ENCODE measurements at regions not wholly inside any gene's neighbourhood (a gene's known extent, or its start where the extent isn't known, plus 50 kb on each side); places are given as distances from the start of the nearest gene placed in this dataset.

GRCh38 chr13:84076280-84076679 is 194.0 kb upstream of the SLITRK1 start:
- no peaks in the 10 kb centered on the region for H3K9me3 ChIP-seq (ENCODE audit: low read length)

GRCh38 chr13:84050536-84050935 is 168.3 kb upstream of the SLITRK1 start:
- Histone ChIP-seq H2AFZ (ENCODE audit: low read depth, low read length) (no peak overlapping the region), H3K9me3 (ENCODE audit: low read length) (no peaks in the 10 kb centered on the region), H3K4me3 (ENCODE audit: low read length) (no peak overlapping the region), H3K27me3 (ENCODE audit: insufficient read depth, low read length) (no peaks in the 10 kb centered on the region), H3K4me1 (ENCODE audit: insufficient read depth, low read length) (no peaks in the 10 kb centered on the region), H3K36me3 (ENCODE audit: insufficient read depth, low read length) (no peaks in the 10 kb centered on the region)

More at GRCh38 chr13:84076280-84076679, 194.0 kb upstream of the SLITRK1 start:
- Histone ChIP-seq H3K4me3 (ENCODE audit: low read length) (no peak overlapping the region), H3K4me1 (ENCODE audit: insufficient read depth, low read length) (no peaks in the 10 kb centered on the region), H2AFZ (ENCODE audit: low read depth, low read length) (no peak overlapping the region), H3K27me3 (ENCODE audit: insufficient read depth, low read length) (no peaks in the 10 kb centered on the region), H3K36me3 (ENCODE audit: insufficient read depth, low read length) (no peaks in the 10 kb centered on the region)

- H3K9me3 ChIP-seq (ENCODE audit: low read length), result no peaks in the 10 kb centered on the region
- H3K36me3 ChIP-seq (ENCODE audit: insufficient read depth, low read length), result no peaks in the 10 kb centered on the region
Measured at GRCh38 chr13:84049443-84050219, 167.4 kb upstream of the SLITRK1 start.

GRCh38 chr13:84044805-84045204 is 162.5 kb upstream of the SLITRK1 start:
- H3K4me1 ChIP-seq (ENCODE audit: insufficient read depth, low read length), result no peaks in the 10 kb centered on the region
- H3K4me3 ChIP-seq (ENCODE audit: low read length), result no peak overlapping the region
- H3K9me3 ChIP-seq (ENCODE audit: low read length), result no peaks in the 10 kb centered on the region
- no peaks in the 10 kb centered on the region for H3K27me3 ChIP-seq (ENCODE audit: insufficient read depth, low read length)
- H2AFZ ChIP-seq (ENCODE audit: low read depth, low read length), result no peak overlapping the region
- no peaks in the 10 kb centered on the region for H3K36me3 ChIP-seq (ENCODE audit: insufficient read depth, low read length)

More at GRCh38 chr13:84049443-84050219, 167.4 kb upstream of the SLITRK1 start:
- no peak overlapping the region for H3K4me3 ChIP-seq (ENCODE audit: low read length)
- H2AFZ ChIP-seq (ENCODE audit: low read depth, low read length), result no peak overlapping the region
- H3K27me3 ChIP-seq (ENCODE audit: insufficient read depth, low read length), result no peaks in the 10 kb centered on the region
- no peaks in the 10 kb centered on the region for H3K4me1 ChIP-seq (ENCODE audit: insufficient read depth, low read length)

GRCh38 chr13:84038001-84038400 is 155.7 kb upstream of the SLITRK1 start:
- Histone ChIP-seq H3K4me3 (ENCODE audit: low read length) (no peak overlapping the region), H2AFZ (ENCODE audit: low read depth, low read length) (no peak overlapping the region), H3K9me3 (ENCODE audit: low read length) (no peaks in the 10 kb centered on the region), H3K36me3 (ENCODE audit: insufficient read depth, low read length) (no peaks in the 10 kb centered on the region), H3K27me3 (ENCODE audit: insufficient read depth, low read length) (no peaks in the 10 kb centered on the region), H3K4me1 (ENCODE audit: insufficient read depth, low read length) (no peaks in the 10 kb centered on the region)

- no peaks in the 10 kb centered on the region for H3K4me1 ChIP-seq (ENCODE audit: insufficient read depth, low read length)
- H3K9me3 ChIP-seq (ENCODE audit: low read length), result no peaks in the 10 kb centered on the region
- H3K4me3 ChIP-seq (ENCODE audit: low read length), result no peak overlapping the region
- H3K36me3 ChIP-seq (ENCODE audit: insufficient read depth, low read length), result no peaks in the 10 kb centered on the region
- H3K27me3 ChIP-seq (ENCODE audit: insufficient read depth, low read length), result no peaks in the 10 kb centered on the region
- H2AFZ ChIP-seq (ENCODE audit: low read depth, low read length), result no peak overlapping the region
Measured at GRCh38 chr13:84032116-84032515, 149.8 kb upstream of the SLITRK1 start.

- no peak overlapping the region for H2AFZ ChIP-seq (ENCODE audit: low read depth, low read length)
- H3K4me3 ChIP-seq (ENCODE audit: low read length), result no peak overlapping the region
- no peaks in the 10 kb centered on the region for H3K4me1 ChIP-seq (ENCODE audit: insufficient read depth, low read length)
- no peaks in the 10 kb centered on the region for H3K9me3 ChIP-seq (ENCODE audit: low read length)
- H3K27me3 ChIP-seq (ENCODE audit: insufficient read depth, low read length), result no peaks in the 10 kb centered on the region
- no peaks in the 10 kb centered on the region for H3K36me3 ChIP-seq (ENCODE audit: insufficient read depth, low read length)
Measured at GRCh38 chr13:84031120-84031519, 148.8 kb upstream of the SLITRK1 start.

GRCh38 chr13:84029396-84029795 is 147.1 kb upstream of the SLITRK1 start:
- no peak overlapping the region for H2AFZ ChIP-seq (ENCODE audit: low read depth, low read length)
- peaks cover 5% of the 10 kb centered on the region for H3K4me1 ChIP-seq (ENCODE audit: insufficient read depth, low read length)
- no peaks in the 10 kb centered on the region for H3K9me3 ChIP-seq (ENCODE audit: low read length)
- no peaks in the 10 kb centered on the region for H3K27me3 ChIP-seq (ENCODE audit: insufficient read depth, low read length)
- H3K36me3 ChIP-seq (ENCODE audit: insufficient read depth, low read length), result no peaks in the 10 kb centered on the region
- H3K4me3 ChIP-seq (ENCODE audit: low read length), result no peak overlapping the region

- Histone ChIP-seq H3K27me3 (ENCODE audit: insufficient read depth, low read length) (no peaks in the 10 kb centered on the region), H2AFZ (ENCODE audit: low read depth, low read length) (no peak overlapping the region), H3K36me3 (ENCODE audit: insufficient read depth, low read length) (no peaks in the 10 kb centered on the region), H3K4me3 (ENCODE audit: low read length) (no peak overlapping the region), H3K9me3 (ENCODE audit: low read length) (no peaks in the 10 kb centered on the region), H3K4me1 (ENCODE audit: insufficient read depth, low read length) (peaks cover 5% of the 10 kb centered on the region)
Measured at GRCh38 chr13:84025824-84026223, 143.6 kb upstream of the SLITRK1 start.

- H3K4me3 ChIP-seq (ENCODE audit: low read length), result no peak overlapping the region
- peaks cover 2% of the 10 kb centered on the region for H3K9me3 ChIP-seq (ENCODE audit: low read length)
- H3K36me3 ChIP-seq (ENCODE audit: insufficient read depth, low read length), result no peaks in the 10 kb centered on the region
- no peaks in the 10 kb centered on the region for H3K27me3 ChIP-seq (ENCODE audit: insufficient read depth, low read length)
- H2AFZ ChIP-seq (ENCODE audit: low read depth, low read length), result no peak overlapping the region
- H3K4me1 ChIP-seq (ENCODE audit: insufficient read depth, low read length), result no peaks in the 10 kb centered on the region
Measured at GRCh38 chr13:83996415-83996814, 114.1 kb upstream of the SLITRK1 start.

- Histone ChIP-seq H3K4me3 (ENCODE audit: low read length) (no peak overlapping the region), H2AFZ (ENCODE audit: low read depth, low read length) (no peak overlapping the region), H3K36me3 (ENCODE audit: insufficient read depth, low read length) (no peaks in the 10 kb centered on the region), H3K9me3 (ENCODE audit: low read length) (peaks cover 2% of the 10 kb centered on the region), H3K27me3 (ENCODE audit: insufficient read depth, low read length) (no peaks in the 10 kb centered on the region), H3K4me1 (ENCODE audit: insufficient read depth, low read length) (no peaks in the 10 kb centered on the region)
Measured at GRCh38 chr13:83995930-83996329, 113.7 kb upstream of the SLITRK1 start.

GRCh38 chr13:83992566-83993358 is 110.5 kb upstream of the SLITRK1 start:
- H3K27me3 ChIP-seq (ENCODE audit: insufficient read depth, low read length), result no peaks in the 10 kb centered on the region
- no peaks in the 10 kb centered on the region for H3K4me1 ChIP-seq (ENCODE audit: insufficient read depth, low read length)
- peaks cover 2% of the 10 kb centered on the region for H3K9me3 ChIP-seq (ENCODE audit: low read length)
- H3K36me3 ChIP-seq (ENCODE audit: insufficient read depth, low read length), result no peaks in the 10 kb centered on the region
- H3K4me3 ChIP-seq (ENCODE audit: low read length), result no peak overlapping the region
- H2AFZ ChIP-seq (ENCODE audit: low read depth, low read length), result no peak overlapping the region

GRCh38 chr13:83987394-83987793 is 105.1 kb upstream of the SLITRK1 start:
- Histone ChIP-seq H2AFZ (ENCODE audit: low read depth, low read length) (no peak overlapping the region), H3K27me3 (ENCODE audit: insufficient read depth, low read length) (no peaks in the 10 kb centered on the region), H3K4me1 (ENCODE audit: insufficient read depth, low read length) (no peaks in the 10 kb centered on the region)

More at GRCh38 chr13:83987394-83987793, 105.1 kb upstream of the SLITRK1 start:
- no peaks in the 10 kb centered on the region for H3K36me3 ChIP-seq (ENCODE audit: insufficient read depth, low read length)
- H3K4me3 ChIP-seq (ENCODE audit: low read length), result no peak overlapping the region
- H3K9me3 ChIP-seq (ENCODE audit: low read length), result no peaks in the 10 kb centered on the region

All from neuron (in vitro differentiated cells).